ENCODE measurements at regions not wholly inside any gene's neighbourhood (a gene's known extent, or its start where the extent isn't known, plus 50 kb on each side); places are given as distances from the start of the nearest gene placed in this dataset.

DNA sequence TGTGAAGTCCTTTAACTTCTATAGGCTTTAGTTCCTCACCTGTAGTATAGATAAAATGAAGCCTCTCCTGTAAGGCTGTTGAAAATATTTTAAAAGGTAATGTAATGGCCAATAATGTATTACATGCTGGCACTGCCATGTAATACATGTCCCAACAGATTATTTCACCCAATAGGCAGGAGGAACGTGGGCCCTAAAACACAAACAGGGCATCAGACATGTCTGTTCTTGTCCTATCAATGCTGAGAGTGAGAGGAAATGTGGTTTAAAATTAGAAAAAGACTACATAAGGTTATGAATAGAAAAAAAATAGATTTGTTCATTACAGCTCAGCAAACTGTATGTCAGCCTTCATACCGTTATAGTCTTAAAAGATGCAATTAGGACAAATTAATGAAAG is 492.7 kb upstream of the DDX18 start:
- H4K20me1 ChIP-seq (ENCODE audit: insufficient read depth) = no peaks in the 10 kb centered on the region
- TF ChIP-seq, protein P1, sequence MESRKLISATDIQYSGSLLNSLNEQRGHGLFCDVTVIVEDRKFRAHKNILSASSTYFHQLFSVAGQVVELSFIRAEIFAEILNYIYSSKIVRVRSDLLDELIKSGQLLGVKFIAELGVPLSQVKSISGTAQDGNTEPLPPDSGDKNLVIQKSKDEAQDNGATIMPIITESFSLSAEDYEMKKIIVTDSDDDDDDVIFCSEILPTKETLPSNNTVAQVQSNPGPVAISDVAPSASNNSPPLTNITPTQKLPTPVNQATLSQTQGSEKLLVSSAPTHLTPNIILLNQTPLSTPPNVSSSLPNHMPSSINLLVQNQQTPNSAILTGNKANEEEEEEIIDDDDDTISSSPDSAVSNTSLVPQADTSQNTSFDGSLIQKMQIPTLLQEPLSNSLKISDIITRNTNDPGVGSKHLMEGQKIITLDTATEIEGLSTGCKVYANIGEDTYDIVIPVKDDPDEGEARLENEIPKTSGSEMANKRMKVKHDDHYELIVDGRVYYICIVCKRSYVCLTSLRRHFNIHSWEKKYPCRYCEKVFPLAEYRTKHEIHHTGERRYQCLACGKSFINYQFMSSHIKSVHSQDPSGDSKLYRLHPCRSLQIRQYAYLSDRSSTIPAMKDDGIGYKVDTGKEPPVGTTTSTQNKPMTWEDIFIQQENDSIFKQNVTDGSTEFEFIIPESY (IDR thresholded peaks at IDR 0.05; ENCODE audit: extremely low read depth, insufficient replicate concordance, low read length) = no peak
- TF ChIP-seq EZH2 (IDR thresholded peaks at IDR 0.05) (no peak), SP1 (IDR thresholded peaks at IDR 0.05; ENCODE audit: low read depth) (no peak), TCF7L2 (IDR thresholded peaks at IDR 0.05; ENCODE audit: borderline replicate concordance, extremely low read depth, insufficient read depth, insufficient read length) (no peak), EZH2phosphoT487 (IDR thresholded peaks at IDR 0.05; ENCODE audit: borderline replicate concordance) (no peak), POLR2AphosphoS5 (IDR thresholded peaks at IDR 0.05; ENCODE audit: low read depth, low read length) (no peak), YY1 (IDR thresholded peaks at IDR 0.05; ENCODE audit: extremely low read depth, insufficient replicate concordance, low read depth, low read length) (no peak), JUND (IDR thresholded peaks at IDR 0.05) (no peak), CEBPB (IDR thresholded peaks at IDR 0.05; ENCODE audit: low read depth) (no peak), ZFX (IDR thresholded peaks at IDR 0.05) (no peak), RAD21 (IDR thresholded peaks at IDR 0.05; ENCODE audit: low read depth) (no peak)
- no peaks in the 10 kb centered on the region for H3K79me2 ChIP-seq (ENCODE audit: insufficient read depth, low read length)
- no peaks in the 10 kb centered on the region for H3K9me2 ChIP-seq (ENCODE audit: insufficient read depth)
- ChIA-PET RAD21 (ENCODE audit: low non-redundant PET in 1 of 2, low total read pairs in 2 of 2, uncharacterized antibody in 2 of 2, unreplicated experiment in 2 of 2) (no interaction called here), CTCF (no interaction called here), POLR2A (no interaction called here)
- no peak overlapping the region for H2AFZ ChIP-seq (ENCODE audit: low read depth, low read length, poor library complexity, severe bottlenecking)
- no peak overlapping the region for H3K4me3 ChIP-seq (replicated peaks in 1 of 2; ENCODE audit: low read depth in 1 of 2, low read length in 2 of 2)
- H3K27ac ChIP-seq (ENCODE audit: low read depth, low read length) = no peak overlapping the region
- H3K36me3 ChIP-seq (ENCODE audit: control insufficient read depth in 1 of 2, insufficient read depth in 2 of 2, low read length in 2 of 2) = no peaks in the 10 kb centered on the region
- peaks cover 8 to 16% of the 10 kb centered on the region in 2 experiments; a peak in 2 of 4 replicates for H3K9me3 ChIP-seq (ENCODE audit: control insufficient read depth in 1 of 2, insufficient read depth in 1 of 2, low read depth in 1 of 2, low read length in 2 of 2)
- no peaks in the 10 kb centered on the region for H3K4me1 ChIP-seq (ENCODE audit: control insufficient read depth in 1 of 2, insufficient read depth in 2 of 2, low read length in 2 of 2)
- ATAC-seq = no peak
- H3K9ac ChIP-seq (ENCODE audit: low read length) = no peak overlapping the region
- no peak for DNase-seq (ENCODE audit: low read depth, low spot score)
- H3K4me2 ChIP-seq (ENCODE audit: low read length) = no peak overlapping the region
- no TSS peak for BruUV-seq (replicated peaks)
- intact Hi-C loops (cut with micrococcal nuclease) = loop anchor here (1.0 kb wide), 1 partner anchor 23 kb away; no protein-coding TSS in a partner anchor
- no peaks in the 10 kb centered on the region for H3K27me3 ChIP-seq (ENCODE audit: insufficient read depth, low read length)
